ENCODE measurements at regions not wholly inside any gene's neighbourhood (a gene's known extent, or its start where the extent isn't known, plus 50 kb on each side); places are given as distances from the start of the nearest gene placed in this dataset.
"Not testable (repeated sequence)": the region's sequence is repeated elsewhere in the genome, so short reads cannot be mapped to it uniquely, and the experiment has no call there.

DNA sequence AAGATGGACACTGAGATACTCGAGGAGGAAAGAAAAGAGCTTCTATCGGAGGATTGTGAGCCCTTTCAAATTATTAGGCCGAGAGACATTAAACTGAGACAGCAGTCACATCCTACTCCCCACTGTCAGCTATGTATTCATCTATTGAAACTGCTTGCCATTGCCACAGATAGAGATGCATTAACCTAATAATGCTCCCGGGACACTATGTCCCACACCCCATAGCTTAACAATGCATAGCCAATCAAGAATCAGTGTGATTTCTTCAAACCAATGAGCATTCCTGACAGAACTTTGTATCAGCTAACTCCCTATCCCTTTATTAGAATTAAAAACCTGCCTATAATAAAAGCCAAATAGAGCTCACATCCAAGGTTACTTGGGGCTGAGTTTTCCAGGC is 118.1 kb upstream of the NEIL3 start:
- DNase-seq: no peak

DNA sequence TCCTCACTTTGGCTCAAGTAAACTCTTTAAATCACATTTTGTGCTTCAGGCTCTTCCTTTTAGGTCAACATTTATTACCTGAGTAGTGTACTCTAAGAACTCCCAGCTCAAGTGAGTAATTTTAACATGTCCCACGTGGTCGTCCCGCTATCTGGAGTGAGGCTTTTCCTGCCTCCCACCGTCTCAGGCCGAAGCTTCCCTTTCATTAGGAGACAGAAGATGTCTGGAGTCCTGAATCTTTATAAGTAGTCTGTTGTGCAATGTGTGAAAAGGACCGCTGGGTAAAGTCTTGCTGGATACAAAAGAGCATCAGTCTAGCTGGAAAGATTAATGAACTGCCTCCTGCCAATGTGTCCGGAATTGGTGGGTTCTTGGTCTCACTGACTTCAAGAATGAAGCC is 117.7 kb upstream of the NEIL3 start:
- no peak for DNase-seq

DNA sequence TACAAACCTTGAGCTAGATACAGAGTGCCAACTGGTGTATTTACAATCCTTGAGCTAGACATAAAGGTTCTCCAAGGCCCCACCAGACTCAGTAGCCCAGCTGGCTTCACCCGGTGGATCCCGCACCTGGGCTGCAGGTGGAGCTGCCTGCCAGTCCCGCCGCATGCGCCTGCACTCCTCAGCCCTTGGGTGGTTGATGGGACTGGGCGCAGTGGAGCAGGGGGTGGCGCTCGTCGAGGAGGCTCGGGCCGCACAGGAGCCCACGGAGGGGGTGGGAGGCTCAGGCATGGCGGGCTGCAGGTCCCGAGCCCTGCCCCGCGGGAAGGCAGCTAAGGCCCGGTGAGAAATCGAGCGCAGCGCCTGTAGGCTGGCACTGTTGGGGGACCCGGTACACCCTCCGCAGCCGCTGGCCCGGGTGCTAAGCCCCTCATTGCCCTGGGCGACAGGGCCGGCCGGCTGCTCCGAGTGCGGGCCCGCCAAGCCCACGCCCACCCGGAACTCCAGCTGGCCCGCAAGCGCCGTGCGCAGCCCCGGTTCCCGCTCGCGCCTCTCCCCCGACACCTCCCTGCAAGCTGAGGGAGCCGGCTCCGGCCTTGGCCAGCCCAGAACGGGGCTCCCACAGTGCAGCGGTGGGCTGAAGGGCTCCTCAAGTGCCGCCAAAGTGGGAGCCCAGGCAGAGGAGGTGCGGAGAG is 116.5 kb upstream of the NEIL3 start:
- not testable (repeated sequence) for DNase-seq

DNA sequence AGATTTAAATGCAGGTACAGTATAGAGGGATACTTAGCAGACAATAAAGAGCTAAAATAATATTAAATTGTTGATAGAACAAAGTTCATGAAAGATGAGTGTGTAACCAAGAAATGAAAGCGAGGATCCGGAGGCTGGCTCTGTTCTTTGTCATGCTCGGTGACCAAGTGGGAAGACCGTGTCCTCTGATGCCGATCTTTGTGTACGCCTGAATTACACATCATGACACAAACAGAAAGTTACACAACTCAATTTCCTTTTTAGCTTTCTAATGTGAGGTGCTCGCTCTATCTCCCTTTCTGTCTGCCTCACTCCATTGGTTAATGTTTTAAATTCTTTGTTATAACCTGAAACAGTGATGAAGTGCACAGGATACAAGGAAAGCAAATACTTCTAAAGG is 114.8 kb upstream of the NEIL3 start:
- DNase-seq: no peak

DNA sequence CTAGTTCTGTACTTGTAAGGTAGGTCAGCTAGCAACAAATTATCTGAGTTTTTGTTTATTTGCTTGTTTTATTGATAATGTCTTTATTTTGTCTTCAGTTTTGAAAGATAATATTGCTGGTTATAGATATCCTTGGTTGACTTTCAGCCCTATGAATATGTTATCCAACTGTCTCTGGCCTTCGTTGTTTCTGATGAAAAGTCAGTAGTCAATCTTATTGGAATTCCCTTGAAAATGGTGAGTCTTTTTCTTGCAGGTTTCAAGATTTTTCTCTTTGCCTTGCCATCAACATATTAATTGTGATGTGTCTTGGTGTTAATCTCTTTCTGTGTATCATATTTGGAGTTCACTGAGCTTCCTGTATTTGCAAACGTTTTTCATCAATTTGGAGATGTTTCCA is 113.1 kb upstream of the NEIL3 start:
- no peak for DNase-seq

DNA sequence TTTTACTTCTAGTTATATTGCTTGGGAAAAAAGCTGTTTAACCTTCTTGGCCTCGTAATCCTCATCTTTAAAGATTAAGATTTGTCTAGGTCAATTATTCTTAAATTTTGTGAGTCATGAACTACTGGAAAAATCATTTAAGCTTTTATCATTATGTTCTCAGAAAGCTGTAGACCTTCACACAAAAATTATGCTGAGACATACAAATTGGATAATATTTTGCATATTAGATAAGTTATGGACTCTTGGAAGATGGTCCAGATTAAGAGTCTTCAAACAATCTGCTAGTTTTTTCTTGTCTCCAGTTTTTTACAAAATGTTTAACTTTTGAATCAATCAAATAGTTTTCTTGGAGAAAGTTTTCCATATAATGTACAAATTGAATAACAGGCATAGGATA is 108.1 kb upstream of the NEIL3 start:
- DNase-seq: no peak

DNA sequence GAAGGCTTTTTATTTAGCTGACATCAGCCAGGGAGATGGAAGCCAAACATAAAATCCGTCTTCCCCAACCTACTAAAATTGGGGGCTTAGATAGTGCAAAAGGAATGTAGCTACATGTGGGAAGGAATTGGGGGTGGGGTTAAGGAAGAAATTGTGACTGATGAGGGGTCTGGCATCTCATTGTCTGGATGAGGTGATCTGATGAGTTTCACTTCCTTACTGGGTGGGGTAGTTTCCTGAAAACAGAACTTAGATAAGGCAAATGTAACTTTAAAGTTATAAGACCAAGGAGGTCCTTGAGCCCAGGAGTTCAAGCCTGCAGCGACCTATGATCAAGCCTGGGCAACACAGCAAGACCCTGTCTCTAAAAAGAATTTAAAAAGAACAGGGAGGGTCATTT is 105.5 kb upstream of the NEIL3 start:
- DNase-seq: no peak

DNA sequence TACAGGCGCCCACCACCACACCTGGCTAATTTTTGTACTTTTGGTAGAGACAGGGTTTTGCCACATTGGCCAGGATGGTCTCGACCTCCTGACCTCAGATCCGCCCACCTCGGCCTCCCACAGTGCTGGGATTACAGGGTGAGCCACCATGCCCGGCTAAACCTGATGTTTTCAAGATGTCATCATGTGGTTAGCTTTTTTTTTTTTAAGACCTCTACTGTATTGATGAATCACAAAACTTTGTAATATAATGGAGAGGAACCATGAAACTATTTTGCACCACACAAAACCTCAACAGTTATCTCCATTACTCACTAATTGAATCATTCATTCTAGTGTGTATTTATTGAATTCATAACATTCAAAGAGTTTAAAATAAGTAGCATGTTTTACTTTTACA is 94.7 kb upstream of the NEIL3 start:
- no peak for DNase-seq

DNA sequence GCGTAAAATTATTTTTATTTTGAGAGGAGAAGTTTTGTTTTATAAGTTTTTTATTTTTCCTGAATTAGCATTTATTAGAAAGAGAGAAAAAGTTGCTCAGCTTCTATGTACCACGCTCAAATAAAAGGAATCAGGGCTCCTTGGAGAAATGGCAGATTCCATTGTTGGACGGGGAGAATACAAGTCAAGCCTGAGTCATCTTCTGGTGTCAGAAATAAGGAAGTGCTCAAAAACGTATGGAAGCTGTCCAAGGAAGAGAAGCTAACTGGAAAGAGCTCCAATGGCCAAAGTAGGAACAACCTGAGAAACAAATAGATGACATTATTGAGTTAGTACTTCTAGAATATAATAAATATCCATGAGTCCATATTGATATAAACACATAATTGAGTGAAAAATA is 89.3 kb upstream of the NEIL3 start:
- DNase-seq: no peak

DNA sequence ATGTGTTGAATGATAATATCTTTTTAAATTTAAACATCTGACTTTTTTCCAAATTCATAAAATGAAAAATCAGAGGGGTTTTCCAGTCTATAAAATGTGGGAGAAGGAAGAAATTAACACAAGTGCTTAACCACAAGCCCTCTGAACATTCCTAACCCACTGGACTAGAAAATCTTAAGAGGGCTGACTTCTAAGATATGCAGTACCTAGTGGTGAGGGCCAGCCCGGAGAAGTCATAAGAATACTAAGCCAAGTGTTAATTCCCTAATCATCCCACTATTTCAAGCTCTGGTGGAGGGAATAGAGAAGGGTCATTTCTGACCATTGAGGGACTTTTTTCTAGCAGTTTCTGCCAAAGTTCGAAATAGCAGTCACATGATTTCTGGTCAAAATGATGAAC is 86.9 kb upstream of the NEIL3 start:
- DNase-seq: no peak

DNA sequence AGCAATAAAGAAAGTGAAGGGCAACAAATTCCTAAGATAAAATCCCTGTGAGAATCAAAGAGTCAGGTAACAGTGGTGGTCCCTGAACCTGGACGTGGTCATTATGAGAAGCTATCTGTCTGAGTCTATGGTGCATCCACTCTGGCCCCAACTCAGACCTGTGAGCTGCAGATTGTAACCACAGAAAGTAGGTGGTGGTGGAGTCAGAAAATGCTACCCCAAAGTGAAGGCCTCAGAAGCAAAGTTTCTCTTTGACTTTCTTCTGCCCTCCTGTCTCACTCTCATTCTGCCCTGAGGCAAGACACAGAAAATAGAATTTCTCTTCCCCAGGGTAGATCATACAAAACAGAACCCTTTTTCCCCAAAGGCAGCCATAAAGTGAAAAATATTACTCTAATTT is 84.1 kb upstream of the NEIL3 start:
- no peak for DNase-seq

DNA sequence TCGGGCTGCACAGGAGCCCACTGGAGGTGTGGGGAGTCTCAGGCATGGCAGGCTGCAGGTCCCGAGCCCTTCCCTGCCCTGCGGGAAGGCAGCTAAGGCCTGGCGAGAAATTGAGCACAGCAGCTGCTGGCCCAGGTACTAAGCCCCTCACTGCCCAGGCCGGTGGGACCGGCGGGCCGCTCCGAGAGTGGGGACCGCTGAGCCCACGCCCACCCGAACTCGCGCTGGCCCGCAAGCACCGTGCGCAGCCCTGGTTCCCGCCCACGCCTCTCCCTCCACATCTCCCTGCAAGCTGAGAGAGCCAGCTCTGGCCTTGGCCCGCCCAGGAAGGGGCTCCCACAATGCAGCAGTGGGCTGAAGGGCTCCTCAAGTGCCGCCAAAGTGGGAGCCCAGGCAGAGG is 82.0 kb upstream of the NEIL3 start:
- DNase-seq: no peak

DNA sequence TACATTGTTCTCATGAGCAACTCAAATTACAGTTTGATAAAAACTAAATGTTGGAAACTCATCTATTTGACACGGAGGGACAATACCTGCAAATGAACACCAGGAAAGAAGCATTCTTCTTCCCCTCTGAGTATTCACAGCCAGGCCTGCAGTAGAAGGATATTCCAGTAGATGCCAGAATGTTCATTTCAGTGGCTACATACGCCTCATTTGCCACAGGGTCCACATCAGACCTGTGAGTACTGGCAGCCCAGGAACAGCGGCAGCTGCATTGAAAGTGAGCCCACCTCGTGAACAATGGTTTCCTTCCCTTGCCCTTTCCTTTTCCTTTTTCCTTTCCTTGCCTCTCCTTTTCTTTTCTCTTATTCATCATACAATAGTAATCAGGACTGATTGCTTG is 81.1 kb upstream of the NEIL3 start:
- no peak for DNase-seq

DNA sequence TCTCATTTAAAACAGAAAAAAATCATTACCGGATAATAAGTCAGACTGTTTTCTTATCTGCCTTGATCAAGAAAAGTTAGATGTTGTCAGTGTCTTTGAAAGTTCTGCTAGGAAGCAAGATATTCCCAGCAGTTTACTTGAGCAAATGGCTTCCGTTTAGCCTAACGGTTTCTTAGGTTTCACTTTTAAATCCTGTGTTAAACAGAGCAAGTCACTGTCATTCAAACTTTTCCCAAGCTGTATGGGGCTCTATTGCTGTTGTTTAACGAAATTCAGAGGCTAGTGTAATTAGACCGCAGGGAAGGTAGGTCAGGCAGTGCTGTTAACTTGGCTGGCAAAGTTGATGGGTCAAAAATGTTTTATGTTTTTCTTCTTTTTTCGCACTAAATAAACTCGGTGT is 80.3 kb upstream of the NEIL3 start:
- no peak for DNase-seq

DNA sequence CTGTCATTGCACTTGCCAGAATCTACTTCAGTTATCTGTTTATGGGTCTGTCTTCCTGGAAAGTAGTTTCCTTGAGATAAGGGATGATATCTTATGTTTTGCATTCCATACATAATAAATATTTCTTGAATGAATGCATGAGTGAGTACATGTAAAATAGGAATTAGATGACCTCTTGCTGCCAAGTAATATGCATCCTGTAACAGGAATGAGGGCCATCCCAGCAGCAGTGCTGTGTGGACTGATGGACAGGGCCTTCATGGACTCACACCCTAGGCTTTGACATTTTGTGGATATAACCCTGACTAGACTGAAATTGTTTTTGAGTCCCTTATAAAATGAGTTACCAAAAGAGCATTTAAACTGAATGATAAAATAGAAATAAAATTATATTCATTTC is 77.2 kb upstream of the NEIL3 start:
- DNase-seq: no peak

DNA sequence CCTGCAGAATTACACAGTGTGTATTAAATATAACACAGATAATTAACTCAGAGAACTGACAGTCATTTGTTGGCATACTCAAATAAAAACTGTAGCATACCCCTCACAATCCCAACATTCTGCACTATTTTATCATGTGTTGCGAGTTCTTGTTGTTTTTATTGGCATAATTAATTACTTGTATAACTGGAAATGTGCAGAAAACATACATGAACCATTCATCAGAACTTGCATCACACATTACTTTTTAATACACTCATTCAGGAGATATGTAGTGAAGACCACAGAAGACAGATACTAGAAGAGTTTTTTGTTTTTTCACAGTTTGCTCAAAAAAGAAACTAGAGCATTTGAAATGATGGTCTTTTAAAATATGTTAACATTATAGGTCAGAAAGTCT is 74.6 kb upstream of the NEIL3 start:
- no peak for DNase-seq

DNA sequence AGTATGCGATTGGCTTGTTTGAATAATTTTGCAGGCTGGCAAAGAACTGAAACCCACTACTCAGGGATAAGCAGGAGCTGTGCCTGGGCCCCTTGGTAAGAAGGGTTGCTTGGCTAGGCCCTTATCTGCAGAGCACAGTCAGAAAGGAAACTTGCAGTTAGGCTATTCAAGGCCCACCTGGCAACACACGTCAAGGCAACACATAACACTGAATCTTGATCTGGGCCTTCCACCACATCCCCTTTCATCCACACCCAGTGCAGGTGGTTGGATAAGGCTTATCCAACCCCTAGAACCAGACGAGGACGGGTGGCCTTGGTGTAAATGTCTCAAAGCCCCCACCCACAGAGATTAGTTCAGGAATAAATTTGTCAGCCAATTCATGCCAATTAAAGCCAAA is 72.8 kb upstream of the NEIL3 start:
- no peak for DNase-seq

DNA sequence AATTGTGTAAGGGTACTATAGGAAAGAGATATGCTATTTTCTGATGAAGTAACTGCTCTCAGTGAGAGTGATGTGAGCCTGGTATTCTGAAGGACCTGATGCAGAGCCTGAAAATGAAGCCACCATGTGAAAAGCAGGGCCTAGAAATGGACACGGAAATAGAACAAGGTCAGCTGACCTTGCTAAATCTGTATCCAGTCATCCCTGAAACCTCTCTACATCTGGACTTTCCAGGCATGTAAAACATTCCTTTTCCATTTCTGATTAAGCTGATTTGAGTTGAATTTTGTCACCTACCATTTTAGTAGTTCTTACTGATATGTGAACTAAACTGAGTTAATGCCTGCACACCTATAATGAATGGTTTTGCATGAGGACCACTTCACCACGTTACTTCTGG is 72.4 kb upstream of the NEIL3 start:
- DNase-seq: no peak

DNA sequence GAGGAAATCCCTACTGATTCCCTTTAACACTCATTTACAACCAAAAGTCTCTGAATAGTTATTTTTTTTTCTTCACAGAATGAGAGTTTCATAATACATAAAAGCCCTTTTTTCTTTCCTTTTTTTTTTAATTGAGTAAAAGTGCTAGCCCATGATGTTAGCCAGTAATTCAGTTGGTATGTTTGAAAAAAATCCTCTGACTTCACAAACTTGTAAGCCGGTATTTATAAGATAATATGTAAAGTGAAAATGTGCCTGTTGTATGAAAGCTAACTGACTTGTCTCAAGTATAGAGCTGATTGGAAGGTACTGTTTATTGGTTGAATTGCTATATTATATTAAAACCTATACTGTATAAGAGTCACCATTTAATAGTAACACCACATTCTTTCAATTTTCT is 70.2 kb upstream of the NEIL3 start:
- no peak for DNase-seq

DNA sequence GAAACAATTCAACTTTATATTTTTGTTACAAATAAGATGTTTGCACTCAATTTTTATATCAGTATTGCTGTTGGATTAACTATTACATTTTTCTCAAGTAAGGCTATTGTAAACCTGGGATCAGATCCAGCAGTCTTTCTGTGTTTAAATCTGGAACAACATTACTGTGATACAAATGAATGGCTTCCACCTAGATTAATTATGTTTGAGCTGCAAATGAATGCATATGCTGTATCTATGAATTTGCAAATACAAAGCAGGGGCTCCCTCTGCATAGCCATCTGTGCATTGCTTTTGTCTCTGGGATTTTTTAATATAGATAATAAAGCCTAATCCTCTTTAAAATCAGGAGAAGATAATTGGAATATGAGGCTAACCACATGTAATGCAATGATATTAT is 69.8 kb upstream of the NEIL3 start:
- DNase-seq: no peak

DNA sequence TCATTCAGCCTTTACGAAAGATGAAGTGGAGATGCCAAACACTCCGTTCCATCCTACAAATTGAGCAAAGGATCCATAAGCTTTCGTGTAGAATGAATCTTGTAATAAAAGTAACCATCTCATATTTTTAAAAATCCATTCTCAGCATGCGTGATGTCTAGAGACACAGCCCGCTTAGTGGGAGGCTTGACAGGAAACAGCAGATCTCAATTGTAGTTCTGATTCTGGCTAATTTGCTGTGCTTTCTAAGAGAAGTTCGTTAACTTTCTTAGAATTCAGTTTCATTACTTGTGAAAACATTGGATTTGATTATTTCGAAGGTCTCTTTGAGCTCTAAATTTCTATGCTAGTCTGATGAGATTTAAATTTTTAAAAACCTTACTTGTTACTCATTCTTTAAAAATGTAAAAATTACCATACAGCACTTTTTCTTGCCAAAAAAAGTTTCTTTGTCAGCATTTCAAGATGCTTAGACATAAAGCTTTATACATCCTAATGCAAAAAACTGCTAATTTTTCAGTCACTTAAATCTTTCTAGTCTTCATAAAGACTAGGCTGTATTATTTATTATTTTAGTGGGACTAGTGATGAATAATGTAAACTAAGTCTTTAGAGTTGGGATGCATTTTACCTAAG is 66.9 kb upstream of the NEIL3 start:
- DNase-seq: no peak

DNA sequence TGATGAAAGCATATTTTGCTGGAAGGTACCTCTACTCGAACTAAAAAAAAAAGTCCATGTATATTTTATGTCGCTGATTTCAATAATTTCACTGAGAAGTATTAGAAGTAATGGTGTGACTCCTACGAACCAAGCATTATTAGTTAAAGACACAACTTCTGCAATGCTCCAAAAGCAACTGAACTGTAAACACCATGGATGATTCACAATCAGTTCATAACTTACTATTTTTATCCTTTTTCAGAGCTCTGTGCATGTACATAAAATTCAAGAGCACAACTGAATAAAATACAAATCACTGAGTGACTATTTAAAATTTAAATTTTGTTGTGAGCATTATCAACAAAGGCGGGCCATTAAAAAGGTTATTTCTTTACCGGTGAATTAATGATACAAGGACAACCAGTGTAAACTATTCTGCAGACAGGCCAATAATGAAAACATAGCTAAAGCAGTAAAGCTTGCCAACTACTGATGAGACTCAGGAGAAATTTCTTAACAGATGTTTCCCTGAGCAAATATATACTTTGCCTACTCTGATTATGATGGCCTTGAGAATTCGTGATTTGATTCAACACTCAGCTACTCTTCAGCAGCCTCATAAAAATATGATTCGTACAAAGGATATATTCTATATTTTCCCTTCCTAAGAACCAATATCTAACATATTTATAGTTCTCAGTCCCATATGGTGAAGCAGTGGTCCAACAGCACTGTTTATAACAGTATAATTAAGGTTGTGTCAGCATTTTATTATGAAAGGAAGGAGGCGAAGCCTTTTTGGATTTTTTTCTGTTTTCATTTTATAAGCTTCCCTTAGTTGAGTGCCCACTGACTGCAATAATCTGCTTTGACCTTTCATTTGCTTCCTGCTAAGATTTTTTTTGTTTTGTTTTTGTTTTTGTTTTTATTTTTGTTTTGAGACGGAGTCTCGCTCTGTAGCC is 62.8 kb upstream of the NEIL3 start:
- no peak for DNase-seq

DNA sequence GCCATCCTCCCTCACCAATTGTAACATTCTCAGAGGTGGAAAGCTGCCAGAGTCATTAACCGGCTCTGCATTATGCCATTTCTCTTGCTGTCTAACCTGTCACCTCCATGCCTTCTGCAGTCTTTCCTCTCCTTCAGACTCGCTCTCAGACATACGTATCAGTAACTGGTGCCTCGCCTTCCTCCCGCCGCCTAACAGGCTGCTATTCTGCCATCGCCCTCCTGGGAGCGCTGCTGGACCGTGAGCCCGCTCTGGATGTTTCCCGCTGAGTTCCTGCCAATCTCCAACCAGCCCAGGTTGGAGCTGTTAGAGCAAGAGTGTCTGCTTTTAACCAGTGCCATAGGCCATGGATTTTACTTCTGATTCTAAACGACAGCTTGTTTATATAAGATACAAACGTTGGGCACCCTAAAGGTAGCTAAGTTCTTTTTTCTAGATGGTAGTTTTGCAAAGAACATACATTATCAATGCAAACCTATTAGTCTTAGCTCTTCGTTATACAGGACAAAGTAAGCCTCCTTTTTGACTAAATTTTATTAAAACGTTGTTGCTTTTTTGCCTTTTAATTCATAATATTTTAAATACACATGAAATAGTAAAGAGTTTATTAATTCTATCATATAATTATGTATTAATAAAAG is 59.5 kb upstream of the NEIL3 start:
- DNase-seq: peak; percentile 2

DNA sequence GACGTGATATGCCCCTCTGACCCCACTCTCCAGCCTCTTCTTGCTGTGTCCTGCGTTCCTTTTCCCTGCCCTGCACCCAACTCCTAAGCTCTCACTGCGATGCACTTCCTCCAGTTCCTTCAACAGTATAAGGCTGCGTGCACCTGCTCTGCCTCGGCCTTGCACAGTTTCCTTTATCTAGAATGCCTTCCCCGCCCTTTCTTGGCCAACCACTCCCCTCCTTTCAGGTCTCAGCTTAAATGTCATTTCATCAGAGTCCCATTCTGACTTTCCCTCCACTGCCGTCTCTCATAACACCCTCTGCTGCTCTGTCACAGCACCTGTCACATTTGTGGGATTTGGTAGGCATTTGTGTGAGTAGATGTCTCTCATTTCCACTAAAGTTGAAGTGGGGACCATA is 58.4 kb upstream of the NEIL3 start:
- DNase-seq: no peak
